ENCODE measurements at regions not wholly inside any gene's neighbourhood (a gene's known extent, or its start where the extent isn't known, plus 50 kb on each side); places are given as distances from the start of the nearest gene placed in this dataset.
A peak's percentile ranks its signal among the peaks of the same experiment; 100 is the strongest.
"Not testable (repeated sequence)": the region's sequence is repeated elsewhere in the genome, so short reads cannot be mapped to it uniquely, and the experiment has no call there.

GRCh38 chr20:11176431-11176830 is 502.6 kb upstream of the JAG1 start:
- DNase-seq (ENCODE audit: low spot score) = no peak

GRCh38 chr20:11178946-11179654 is 505.3 kb upstream of the JAG1 start:
- peak; percentile 86 for DNase-seq (ENCODE audit: low spot score)

- no peak for DNase-seq (ENCODE audit: low spot score)
Measured at GRCh38 chr20:11180186-11180585, 506.4 kb upstream of the JAG1 start.

DNA sequence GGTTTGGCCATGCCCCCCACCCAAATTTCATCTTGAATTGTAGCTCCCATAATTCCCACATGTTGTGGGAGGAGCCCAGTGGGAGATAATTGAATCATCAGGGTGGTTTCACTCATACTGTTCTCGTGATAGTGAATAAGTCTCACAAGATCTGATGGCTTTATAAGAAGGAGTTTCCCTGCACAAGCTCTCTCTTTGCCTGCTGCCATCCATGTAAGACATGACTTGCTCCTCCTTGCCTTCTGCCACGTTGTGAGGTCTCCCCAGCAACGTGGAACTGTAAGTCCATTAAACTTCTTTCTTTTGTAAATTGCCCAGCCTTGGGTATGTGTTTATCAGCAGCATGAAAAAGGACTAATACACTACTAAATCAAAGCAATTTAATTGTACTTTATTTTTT is 507.3 kb upstream of the JAG1 start:
- DNase-seq (ENCODE audit: low spot score) = not testable (repeated sequence)

DNA sequence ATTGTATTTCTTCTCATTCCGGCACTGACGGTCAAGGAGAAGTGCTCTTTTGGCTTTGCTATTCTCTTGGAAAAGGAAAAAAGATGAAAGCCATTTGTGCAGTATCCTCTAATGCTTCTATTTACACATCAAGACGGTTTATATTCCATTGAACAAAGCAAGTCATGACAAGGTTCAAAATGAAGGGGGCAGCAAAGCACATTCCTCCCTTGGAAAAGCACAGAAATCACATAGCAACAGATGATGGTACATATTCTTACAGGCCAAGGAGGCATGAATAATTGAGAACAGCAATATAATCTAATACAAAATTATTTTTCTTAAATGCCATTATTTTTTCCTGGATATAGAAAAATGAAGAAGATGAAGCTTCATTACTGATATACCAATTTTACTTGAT is 508.2 kb upstream of the JAG1 start:
- DNase-seq (ENCODE audit: low spot score) = no peak

- DNase-seq (ENCODE audit: low spot score) = no peak
Measured at GRCh38 chr20:11182720-11183119, 508.9 kb upstream of the JAG1 start.

GRCh38 chr20:11186301-11187008 is 512.7 kb upstream of the JAG1 start:
- no peak for DNase-seq (ENCODE audit: low spot score)

DNA sequence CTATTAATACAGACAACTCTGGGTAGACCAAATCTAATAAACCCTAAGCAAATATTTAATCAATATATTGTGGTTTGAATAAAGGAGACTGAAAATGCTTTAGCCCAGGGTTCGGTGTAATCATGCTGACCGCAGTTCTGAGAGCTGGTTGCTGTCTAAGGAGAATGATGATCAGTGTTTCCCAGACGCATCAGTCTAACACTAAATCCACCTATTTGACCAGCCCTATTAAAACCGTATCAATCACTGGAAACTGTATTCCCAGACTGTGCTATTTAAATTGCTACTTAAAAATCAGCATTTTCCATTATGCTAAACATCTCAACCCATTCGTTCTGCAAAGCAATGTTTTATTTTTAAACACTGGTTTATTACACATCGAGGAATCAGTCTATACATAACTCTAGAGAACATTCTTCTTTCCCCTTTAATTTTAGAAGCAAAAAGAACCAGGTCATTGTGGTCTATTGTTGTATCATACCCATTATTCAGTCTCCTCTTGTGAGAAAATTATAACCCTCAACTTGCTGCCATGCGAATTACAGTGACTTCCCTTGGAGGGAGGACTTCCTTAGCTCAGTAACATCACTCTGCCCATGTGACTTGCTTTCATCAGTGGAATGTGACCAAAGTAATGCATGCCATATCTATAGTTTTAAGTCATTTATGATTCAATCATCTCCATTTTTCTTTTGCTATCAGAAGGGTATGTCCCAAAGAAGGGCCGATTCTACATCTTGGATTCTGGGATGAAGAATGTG is 515.2 kb upstream of the JAG1 start:
- no peak for DNase-seq (ENCODE audit: low spot score)

GRCh38 chr20:11190741-11191140 is 516.9 kb upstream of the JAG1 start:
- no peak for DNase-seq (ENCODE audit: low spot score)

DNA sequence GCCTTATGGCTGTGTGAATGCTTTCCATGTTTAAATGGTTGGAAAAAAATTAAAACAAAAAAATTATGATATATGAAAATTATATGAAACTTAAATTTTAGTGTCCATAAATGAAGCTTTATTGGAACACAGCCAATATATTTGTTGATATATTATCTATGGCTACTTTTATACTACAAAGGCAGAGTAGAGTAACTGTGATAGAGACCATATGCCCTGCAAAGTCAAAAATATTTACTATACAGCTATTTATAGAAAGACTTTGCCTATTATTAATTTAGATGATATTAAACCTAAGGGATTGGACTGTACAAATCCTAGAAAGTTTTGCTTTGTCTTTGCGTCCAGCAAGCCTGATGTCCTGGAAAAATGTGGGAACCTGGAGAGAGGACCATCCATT is 518.3 kb upstream of the JAG1 start:
- no peak for DNase-seq (ENCODE audit: low spot score)

GRCh38 chr20:11193241-11193640 is 519.4 kb upstream of the JAG1 start:
- DNase-seq (ENCODE audit: low spot score) = no peak

- no peak for DNase-seq (ENCODE audit: low spot score)
Measured at GRCh38 chr20:11195169-11195568, 521.4 kb upstream of the JAG1 start.

GRCh38 chr20:11195899-11196558 is 522.2 kb upstream of the JAG1 start:
- no peak for DNase-seq (ENCODE audit: low spot score)

GRCh38 chr20:11197851-11198250 is 524.1 kb upstream of the JAG1 start:
- DNase-seq (ENCODE audit: low spot score) = no peak

- DNase-seq (ENCODE audit: low spot score) = no peak
Measured at GRCh38 chr20:11200423-11200822, 526.6 kb upstream of the JAG1 start.

- DNase-seq (ENCODE audit: low spot score) = peak; percentile 60
Measured at GRCh38 chr20:11204926-11205768, 531.3 kb upstream of the JAG1 start.

DNA sequence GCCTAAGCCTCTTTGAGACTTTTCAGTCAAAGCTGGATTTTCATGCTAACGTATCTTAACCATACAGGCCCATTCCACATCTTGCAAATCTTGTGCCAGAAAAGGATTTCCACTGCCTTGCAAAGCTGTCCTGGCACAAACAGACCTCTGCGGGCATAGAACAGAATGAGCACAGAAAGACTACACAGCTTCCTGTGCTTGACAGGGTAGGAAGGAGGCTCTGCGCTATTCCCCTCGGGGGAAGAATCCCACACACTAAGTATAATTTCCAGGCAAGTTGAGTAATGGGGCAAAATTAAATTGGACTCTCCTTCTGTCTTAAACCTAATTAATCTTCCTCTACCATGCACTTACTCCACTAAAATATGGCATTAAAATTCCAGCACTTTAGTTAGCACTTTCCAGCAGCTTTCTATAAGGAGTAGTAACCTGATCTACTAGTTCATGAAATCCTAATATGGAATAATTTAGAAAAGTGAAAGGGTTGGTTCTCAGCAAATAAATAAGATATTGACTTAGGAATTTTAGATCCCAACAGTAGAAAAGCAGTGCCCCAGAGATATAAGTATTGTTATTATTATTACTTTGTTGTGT is 532.1 kb upstream of the JAG1 start:
- DNase-seq (ENCODE audit: low spot score) = peak; percentile 59

DNA sequence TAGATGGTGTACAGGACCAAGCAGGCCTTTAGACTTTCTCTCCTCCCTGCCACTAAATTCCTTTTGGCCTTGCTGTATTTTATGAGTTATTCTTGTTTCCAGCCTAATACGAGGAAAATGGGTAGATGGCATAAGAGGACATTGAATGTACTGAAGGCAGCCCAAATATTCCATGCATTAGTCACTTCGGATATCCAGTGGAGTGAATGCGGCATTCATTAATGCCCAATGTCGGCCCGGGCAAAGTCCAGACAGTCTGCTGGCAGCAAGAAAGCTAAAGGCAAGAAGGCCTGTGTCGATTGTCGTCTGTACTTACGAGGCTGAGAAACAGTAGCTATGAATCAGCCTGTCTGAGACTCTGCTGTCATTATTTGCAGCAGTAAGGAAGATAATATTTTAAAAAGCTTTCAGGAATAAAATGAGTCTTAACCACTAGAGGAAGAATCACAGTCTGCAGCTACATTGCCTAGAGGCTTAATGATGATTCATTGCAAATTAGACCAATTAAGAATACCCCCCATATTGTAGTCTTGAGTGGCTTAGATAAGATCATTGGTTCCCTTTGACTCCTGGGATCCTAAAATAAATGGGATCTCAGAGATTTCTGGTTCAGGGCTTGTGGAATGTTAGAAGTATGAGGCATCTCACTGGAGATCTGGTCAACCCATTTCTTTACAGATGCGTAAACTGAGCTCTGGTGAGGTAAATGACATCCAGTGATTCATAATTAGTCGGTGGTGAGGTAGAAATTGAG is 534.1 kb upstream of the JAG1 start:
- peak; percentile 93 for DNase-seq (ENCODE audit: low spot score)

GRCh38 chr20:11210611-11211010 is 536.8 kb upstream of the JAG1 start:
- no peak for DNase-seq (ENCODE audit: low spot score)

DNA sequence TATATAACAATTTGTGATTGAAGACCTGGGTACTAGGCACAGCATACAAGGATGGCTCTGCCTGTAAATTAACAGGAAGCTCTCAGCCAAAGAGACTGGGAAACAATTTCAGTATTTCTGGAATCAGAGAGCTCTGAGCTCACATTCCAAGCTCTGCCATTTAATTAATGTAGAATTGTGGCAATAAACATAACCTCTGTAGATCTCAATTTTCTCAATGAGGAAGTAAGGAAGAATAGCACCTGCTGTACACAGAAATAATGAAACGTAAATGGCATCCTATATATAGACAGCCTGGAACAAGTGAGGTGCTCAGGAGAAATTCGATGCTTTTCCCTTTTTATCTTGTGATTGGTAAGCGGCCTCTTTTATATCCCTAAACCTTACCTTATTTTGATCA is 538.5 kb upstream of the JAG1 start:
- DNase-seq (ENCODE audit: low spot score) = no peak

Measured in COLO829 (cell line).